HG02678 (cell line): ENCODE measurements at regions not wholly inside any gene's neighbourhood (a gene's known extent, or its start where the extent isn't known, plus 50 kb on each side); places are given as distances from the start of the nearest gene placed in this dataset.

Experiments
- ATAC-seq: cut with Tn5 transposase; IDR thresholded peaks from one replicate; pipeline ENCODE4 v1.9.1; 2021; ENCODE audit warnings: mild to moderate bottlenecking, moderate library complexity; ENCODE audit not compliant: unreplicated experiment

- no peak for ATAC-seq
Observed at GRCh38 chr17:72588961-72589360, 468.1 kb downstream of the SOX9 start.

DNA sequence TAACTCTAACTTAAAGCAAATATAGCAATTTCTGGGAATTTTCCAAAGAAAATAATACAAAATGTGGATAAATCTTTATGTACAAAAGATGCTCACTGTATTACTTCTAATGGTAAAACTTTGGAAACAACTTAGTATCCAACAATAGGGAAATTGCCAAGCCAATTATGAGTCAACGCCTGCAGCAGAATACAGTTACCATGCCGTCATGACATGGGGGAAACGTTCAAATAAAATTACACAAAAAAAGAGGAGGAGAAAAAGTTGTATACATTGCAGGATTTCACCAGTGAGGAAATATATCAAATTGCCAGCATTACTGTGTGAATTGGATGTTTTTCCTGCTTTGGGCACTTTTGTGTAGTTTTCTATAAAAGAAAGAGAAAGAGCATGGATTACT lies 469.6 kb downstream of the SOX9 start:
- ATAC-seq = no peak

DNA sequence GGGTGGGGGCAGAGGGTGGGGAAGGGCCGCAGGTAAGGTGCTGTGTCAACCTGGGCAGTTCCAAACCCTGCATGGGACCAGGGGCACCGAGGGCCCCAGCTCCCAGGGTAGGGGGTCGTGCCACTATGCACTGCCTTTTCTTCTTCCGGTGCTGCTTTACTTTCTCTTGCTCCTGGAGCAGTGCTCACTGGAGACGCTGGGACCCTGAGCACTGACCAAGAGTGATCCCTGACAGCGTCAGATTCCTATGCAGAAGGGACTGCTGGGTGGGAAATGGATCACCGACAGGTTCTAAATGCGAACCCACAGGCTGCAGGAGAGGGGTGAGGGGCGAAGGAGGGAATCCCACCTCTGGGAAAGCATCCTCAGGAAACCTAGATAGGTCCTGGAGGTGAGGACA lies 470.1 kb downstream of the SOX9 start:
- no peak for ATAC-seq

GRCh38 chr17:72591289-72592241 lies 470.7 kb downstream of the SOX9 start:
- no peak for ATAC-seq

GRCh38 chr17:72592242-72592966 lies 471.6 kb downstream of the SOX9 start:
- ATAC-seq = peak; percentile 78

DNA sequence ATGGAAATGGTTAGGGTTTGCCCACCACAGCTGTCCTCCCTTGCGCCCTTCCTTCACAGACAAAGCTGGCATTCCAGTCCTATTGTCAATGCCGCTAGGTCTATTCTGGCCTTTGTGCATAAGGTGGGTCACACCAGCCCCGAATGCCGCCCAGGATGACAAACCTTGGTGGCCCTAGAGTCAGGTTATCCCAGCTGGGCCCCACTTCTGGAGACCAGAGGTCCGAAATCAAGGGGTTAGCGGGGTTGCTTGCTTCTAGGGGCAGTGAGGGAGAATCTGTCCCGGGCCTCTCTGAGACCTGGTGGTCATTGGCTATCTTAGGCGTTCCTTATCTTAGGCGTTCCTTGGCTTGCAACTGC lies 472.1 kb downstream of the SOX9 start:
- no peak for ATAC-seq

DNA sequence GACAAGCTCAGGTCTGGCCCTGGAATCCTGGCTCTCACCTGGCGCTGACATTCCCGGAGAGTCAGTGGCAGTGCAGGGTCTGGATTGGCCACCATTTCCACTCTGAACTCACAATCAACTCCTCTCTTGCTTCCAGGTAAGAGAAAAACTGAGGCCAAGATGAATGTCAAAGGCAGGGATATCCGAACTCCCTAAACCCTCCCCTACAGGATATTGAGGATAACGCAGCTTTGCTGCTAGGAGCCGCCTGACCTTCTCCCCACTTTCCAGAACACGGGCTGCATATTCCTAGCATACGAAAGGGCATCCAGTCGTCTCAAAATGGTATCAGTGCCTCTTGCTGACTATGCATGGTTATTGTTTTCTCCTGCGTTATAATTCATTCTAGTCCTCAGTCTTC lies 473.4 kb downstream of the SOX9 start:
- no peak for ATAC-seq
